HG03103 (cell line): ENCODE measurements at regions not wholly inside any gene's neighbourhood (a gene's known extent, or its start where the extent isn't known, plus 50 kb on each side); places are given as distances from the start of the nearest gene placed in this dataset.

ENCODE experiments used
- ATAC-seq: cut with Tn5 transposase; IDR thresholded peaks from one replicate; pipeline ENCODE4 v1.9.1; 2021; ENCODE audit warnings: low read depth; ENCODE audit not compliant: unreplicated experiment

GRCh38 chr10:64444564-64444963, 923.4 kb downstream of the REEP3 start:
- no peak for ATAC-seq

DNA sequence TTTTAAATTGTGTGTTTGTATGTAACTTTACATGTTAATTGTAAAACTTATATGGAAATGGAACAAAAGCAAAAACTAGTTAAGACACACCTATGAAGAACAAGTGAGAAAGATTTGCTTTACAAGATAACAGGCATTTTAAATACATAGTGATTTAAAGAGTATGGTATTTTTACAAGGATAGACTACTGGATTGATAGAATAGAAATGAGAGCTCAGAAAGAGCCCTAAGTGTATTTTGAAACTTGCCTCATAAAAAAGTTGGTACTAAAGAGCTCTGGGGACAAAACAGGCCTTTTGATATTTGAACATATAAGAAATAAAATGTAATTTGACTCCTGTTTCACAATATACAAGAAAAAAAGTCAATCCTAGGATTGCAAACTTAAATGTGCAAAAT, 928.4 kb downstream of the REEP3 start:
- ATAC-seq, result no peak

- no peak for ATAC-seq
Measured at GRCh38 chr10:64450312-64450711, 929.1 kb downstream of the REEP3 start.

- ATAC-seq, result no peak
Measured at GRCh38 chr10:64454962-64455361, 933.8 kb downstream of the REEP3 start.

DNA sequence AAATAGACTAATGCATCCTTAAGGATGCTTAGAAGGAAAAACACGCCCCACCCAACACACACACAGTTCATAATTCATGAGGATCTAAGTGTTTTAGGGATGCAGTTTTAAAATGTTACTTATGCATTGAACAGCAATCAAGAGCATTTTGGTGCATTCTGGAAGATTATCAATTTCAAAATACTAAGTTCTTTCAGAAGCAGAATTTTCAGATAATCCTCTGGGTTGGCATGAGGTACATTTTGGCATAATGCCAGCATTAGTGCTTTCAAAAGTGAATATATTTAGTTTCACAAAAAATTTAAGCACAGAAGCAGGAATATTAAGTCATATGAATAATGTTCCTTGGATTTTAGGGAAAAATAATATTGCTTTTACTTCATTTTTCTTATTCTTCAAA, 937.1 kb downstream of the REEP3 start:
- no peak for ATAC-seq

DNA sequence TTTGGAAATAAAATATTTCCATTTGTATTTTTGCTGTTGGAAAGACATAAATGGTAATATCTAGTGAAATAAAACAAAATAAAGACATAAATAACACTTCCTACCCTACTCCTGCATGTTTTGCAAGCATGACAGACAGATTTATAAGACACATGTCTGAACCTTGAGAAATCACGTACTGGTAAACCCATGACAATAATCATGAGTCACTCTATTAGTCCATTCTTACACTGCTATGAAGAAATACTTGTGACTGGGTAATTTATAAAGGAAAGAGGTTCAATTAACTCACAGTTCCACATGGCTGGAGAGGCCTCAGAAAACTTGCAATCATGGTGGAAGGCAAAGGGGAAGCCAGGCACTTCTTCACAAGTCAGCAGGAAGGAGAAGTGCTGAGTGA, 942.2 kb downstream of the REEP3 start:
- no peak for ATAC-seq

- no peak for ATAC-seq
Measured at GRCh38 chr10:64465653-64466052, 944.5 kb downstream of the REEP3 start.

DNA sequence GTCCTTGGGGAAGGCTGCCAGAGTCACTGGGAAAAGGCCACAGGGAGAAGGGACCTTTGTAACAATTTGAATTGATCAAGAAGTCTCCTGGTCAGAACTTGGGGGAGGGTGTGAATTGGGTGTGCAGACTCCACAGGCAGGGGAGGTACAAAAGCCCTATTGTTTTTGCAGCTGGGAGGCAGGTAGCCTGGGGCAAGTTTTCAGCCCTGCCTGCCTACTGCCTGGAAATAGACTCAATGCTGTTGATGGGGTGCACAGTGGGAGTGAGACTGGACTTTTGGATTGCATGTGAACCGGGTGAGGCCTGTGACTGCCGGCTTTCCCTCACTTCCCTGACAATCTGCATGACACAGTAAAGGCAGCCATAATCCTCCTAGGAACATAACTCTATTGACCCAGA, 947.0 kb downstream of the REEP3 start:
- no peak for ATAC-seq

- no peak for ATAC-seq
Measured at GRCh38 chr10:64476506-64476905, 955.3 kb downstream of the REEP3 start.

DNA sequence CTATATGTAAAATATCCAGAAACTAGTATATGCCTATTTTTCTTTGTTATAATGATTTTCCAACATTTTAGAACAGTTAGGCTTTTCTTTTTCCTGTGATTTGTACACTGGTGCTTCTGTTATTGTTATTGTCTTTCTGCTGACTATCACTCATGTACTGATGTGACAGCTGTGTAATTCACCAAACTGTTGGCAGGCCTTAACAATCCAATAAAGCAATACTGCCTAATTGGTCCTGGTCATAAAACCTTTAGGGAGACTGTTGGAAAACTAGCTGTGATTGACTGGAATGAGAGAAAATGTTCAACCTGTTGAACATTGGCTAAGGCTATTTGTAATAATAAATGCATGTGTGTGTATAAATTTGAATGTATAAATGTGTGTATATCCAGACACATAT, 956.6 kb downstream of the REEP3 start:
- ATAC-seq, result no peak

GRCh38 chr10:64484811-64485330, 963.7 kb downstream of the REEP3 start:
- ATAC-seq, result no peak

DNA sequence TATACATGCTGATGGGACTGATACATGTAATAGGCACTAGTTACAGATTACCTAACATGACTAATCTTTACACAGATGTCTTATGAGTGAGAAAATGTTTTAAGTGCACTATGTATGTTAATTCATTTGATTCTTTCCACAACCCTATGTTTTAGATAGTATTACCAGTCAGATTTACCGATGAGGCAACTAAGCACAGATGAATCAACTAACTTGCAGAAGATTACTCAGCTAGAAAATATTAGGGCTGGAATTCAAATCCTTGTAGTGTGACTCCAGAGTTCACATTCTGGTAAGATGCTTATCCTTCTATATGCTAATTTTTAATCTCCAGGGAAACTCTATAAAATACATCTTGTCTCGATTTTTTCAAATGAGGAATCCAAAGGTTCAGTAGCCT, 964.9 kb downstream of the REEP3 start:
- ATAC-seq, result no peak

GRCh38 chr10:64486901-64487300, 965.7 kb downstream of the REEP3 start:
- ATAC-seq, result no peak

DNA sequence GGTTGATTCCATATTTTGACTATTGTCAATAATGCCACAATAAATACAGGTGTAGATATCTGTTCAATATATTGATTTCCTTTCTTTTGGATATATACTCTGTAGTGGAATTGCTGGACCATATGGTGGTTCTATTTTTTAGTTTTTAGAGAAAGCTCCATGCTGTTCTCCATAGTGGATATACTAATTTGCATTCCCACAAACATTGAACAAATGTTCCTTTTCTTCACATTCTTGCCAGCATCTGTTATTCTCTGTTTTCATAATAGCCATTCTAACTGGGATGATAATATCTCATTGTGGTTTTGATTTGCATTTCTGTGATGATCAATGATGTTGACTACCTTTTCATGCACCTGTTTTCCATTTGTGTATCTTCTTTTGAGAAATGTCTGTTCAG, 973.7 kb downstream of the REEP3 start:
- no peak for ATAC-seq

GRCh38 chr10:64497306-64497705, 976.1 kb downstream of the REEP3 start:
- no peak for ATAC-seq

DNA sequence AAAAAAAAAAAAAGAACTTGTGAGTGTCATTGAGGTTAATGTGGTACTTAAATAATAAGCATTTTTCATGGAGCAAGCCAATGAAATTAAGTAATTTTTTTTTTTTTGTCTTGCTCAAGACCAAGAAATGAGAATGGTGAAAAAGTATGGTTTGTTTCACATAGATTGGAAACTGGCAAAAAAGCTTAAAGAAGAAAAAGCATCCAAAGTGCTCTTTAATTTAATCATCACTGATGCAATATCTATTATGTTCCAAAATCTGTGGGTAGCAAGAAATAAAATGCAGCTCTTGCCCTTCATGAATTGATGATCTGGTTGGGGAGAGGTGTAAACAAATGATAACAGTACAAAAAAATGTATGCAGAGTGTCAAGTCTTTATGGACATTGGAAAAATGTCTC, 980.6 kb downstream of the REEP3 start:
- no peak for ATAC-seq

DNA sequence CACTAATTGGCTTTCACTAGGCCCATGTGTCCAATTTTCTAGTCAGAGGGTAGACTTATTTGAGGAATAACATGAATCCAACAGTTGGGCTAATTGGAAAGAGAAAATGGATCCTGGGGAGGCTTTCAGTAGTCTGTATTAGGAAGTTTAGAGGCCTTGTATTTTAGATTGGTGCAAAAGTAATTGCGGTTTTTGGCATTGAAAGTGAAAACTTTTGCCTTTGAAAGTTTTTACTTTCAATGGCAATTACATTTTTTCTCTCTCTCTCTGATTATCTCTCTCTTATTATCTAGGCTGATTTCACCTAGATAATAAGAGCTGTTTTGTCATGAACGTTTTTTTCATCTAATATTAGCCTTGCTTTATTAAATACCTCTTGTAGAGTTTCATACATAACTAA, 981.7 kb downstream of the REEP3 start:
- ATAC-seq, result no peak

- ATAC-seq, result no peak
Measured at GRCh38 chr10:64503429-64503828, 982.2 kb downstream of the REEP3 start.

GRCh38 chr10:64505501-64505900, 984.3 kb downstream of the REEP3 start:
- no peak for ATAC-seq

DNA sequence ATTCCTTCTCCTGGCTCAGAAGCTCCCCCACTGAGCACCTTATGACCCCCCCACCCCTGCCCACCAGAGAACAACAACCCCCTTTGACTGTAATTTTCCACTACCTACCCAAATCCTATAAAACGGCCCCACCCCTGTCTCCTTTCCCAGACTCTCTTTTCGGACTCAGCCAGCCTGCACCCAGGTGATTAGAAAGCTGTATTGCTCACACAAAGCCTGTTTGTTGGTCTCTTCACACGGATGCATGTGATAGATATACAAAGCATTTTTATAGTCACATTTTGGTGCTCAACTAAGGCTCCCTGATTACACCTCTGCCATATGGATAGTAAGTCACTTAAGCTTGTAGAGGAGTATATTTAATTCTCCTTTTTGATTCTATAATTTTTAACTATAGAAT, 985.8 kb downstream of the REEP3 start:
- no peak for ATAC-seq

GRCh38 chr10:64507651-64508028, 986.4 kb downstream of the REEP3 start:
- ATAC-seq, result no peak

DNA sequence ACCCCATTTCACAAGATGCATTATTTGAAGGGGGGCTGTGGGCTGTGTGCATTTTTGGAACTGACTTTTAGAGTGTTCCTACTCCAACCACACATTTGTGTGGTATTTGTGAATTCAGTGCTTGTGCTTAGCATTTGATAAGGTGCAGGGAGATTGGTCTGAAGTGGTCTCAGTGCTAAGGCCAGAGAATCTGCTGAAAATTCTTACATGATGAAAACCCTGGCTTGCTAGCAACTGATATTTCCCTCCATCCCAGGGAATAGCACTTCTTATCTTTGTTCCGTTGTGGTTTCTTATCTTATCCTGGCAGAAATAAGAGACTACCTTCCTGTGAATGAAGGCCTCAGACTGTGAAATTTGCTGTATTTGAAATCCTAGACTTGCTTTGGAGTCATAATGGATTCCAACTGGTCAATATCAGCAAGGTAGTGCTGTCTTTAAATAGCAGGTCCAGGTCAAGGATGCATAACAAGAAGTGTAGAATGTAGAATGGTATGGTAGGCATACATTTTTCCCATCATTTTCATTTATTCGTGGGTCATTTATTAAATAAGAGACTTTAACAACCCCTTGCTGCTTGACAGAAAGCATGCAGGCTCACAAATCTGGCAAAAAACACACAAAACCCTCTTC, 986.9 kb downstream of the REEP3 start:
- ATAC-seq, result no peak
